K562 (cell line): ENCODE measurements at regions not wholly inside any gene's neighbourhood (a gene's known extent, or its start where the extent isn't known, plus 50 kb on each side); places are given as distances from the start of the nearest gene placed in this dataset.

ENCODE experiments used
- ATAC-seq: fragments of 200-7000 bp; cut with Tn5 transposase; 3 replicates; pipeline ENCODE4 v1.9.1; 2020; ENCODE audit warnings: moderate library complexity
- BruUV-seq: library from RNA; stranded (reverse); fragments of 400-500 nt; replicated peaks from 2 replicates; lab custom pipeline; 2021; lab: Mats Ljungman, UMichigan
- CTCF ChIA-PET: fragments of 300-600 bp; formaldehyde crosslinking; extraction: SDS; loops from one replicate; lab custom pipeline; 2021; ENCODE audit warnings: low intra/inter-chr PET ratio; lab: Yijun Ruan, JAX
- POLR2A ChIA-PET: fragments of 300-600, 350-650 bp; sonication (Branson Sonifier 250); formaldehyde crosslinking; extraction: SDS; loops from one replicate; lab custom pipeline; 2021; ENCODE audit warnings: antibody characterized with exemption, inconsistent platforms; lab: Yijun Ruan, JAX
- DNase-seq, 4 experiments: peaks; one replicate each; pipeline versions ENCODE4 v3.0.0 to v3.0.0-alpha.2; 2011 to 2018; ENCODE audit warnings: low spot score in 3 of 4, mixed read lengths in 3 of 4; ENCODE audit errors: extremely low read depth in 1 of 4
- FAIRE-seq: peaks from 2 replicates; lab custom pipeline; 2011; peaks lifted over from hg19 to GRCh38; lab: Jason Lieb, UNC
- H2AFZ ChIP-seq: 2 replicates; pipeline ENCODE4 v1.6.0; 2011; ENCODE audit warnings: low read depth, low read length, control low read depth, inconsistent platforms
- H3K27ac ChIP-seq: fragments of 200-600 bp; 3 replicates; pipeline ENCODE4 v1.8.0; 2011; ENCODE audit warnings: low read depth, mild to moderate bottlenecking, control low read depth, inconsistent platforms, low read length, moderate library complexity, mixed read lengths; ENCODE audit errors: extremely low read depth
- H3K27me3 ChIP-seq, 2 experiments: fragments of 300-600 bp in 1 of 2; 2 replicates in 1 of 2; 3 replicates in 1 of 2; pipeline versions ENCODE4 v1.6.0 to v1.8.0; 2011; ENCODE audit warnings: inconsistent platforms in 2 of 2, low read length in 2 of 2, mild to moderate bottlenecking in 1 of 2, mixed read lengths in 1 of 2, moderate library complexity in 1 of 2; ENCODE audit not compliant: control insufficient read depth in 2 of 2, insufficient read depth in 2 of 2
- H3K36me3 ChIP-seq: fragments of 300-600 bp; 3 replicates; pipeline ENCODE4 v1.8.0; 2011; ENCODE audit warnings: mild to moderate bottlenecking, low read length, inconsistent platforms; ENCODE audit not compliant: control insufficient read depth, insufficient read depth
- H3K4me1 ChIP-seq, 2 experiments: fragments of 200-600 bp in 1 of 2; replicated peaks in 1 of 2; 2 replicates in 1 of 2; 3 replicates in 1 of 2; pipeline versions ENCODE4 v1.5.1 to v1.8.0; 2011; ENCODE audit warnings: inconsistent platforms in 2 of 2, low read length in 2 of 2, mild to moderate bottlenecking in 1 of 2, mixed read lengths in 1 of 2, moderate library complexity in 1 of 2; ENCODE audit not compliant: control insufficient read depth in 2 of 2, insufficient read depth in 2 of 2
- H3K4me2 ChIP-seq: 2 replicates; pipeline ENCODE4 v1.6.1; 2011; ENCODE audit warnings: low read length, control low read depth, inconsistent platforms, mixed read lengths; ENCODE audit not compliant: insufficient read depth
- H3K4me3 ChIP-seq: fragments of 200-600 bp; sonication (generic), shearing (Covaris generic); 2 replicates; pipeline ENCODE4 v1.5.1; 2016; ENCODE audit warnings: control low read depth, inconsistent platforms
- H3K79me2 ChIP-seq: fragments of 200-600 bp; 3 replicates; pipeline ENCODE4 v1.8.0; 2011; ENCODE audit warnings: low read length, inconsistent platforms; ENCODE audit not compliant: control insufficient read depth, insufficient read depth
- H3K9ac ChIP-seq, 2 experiments: 2 replicates each; pipeline versions ENCODE4 v1.6.0 to v1.6.1; 2011; ENCODE audit warnings: low read depth in 2 of 2, low read length in 2 of 2, control low read depth in 1 of 2, inconsistent platforms in 1 of 2, mild to moderate bottlenecking in 1 of 2, mixed read lengths in 1 of 2; ENCODE audit not compliant: insufficient read depth in 1 of 2
- H3K9me1 ChIP-seq: one replicate; pipeline ENCODE4 v1.6.0; 2011; ENCODE audit warnings: inconsistent platforms, mild to moderate bottlenecking, low read length, moderate library complexity; ENCODE audit not compliant: control insufficient read depth, insufficient read depth
- H3K9me3 ChIP-seq: replicated peaks from 2 replicates; pipeline ENCODE4 v1.5.1; 2011; ENCODE audit warnings: low read depth, low read length, inconsistent platforms; ENCODE audit not compliant: control insufficient read depth, insufficient read depth
- H4K20me1 ChIP-seq: replicated peaks from 2 replicates; pipeline ENCODE4 v1.6.1; 2011; ENCODE audit warnings: low read length, inconsistent platforms, mixed read lengths; ENCODE audit not compliant: control insufficient read depth, insufficient read depth
- ATF1 ChIP-seq, 2 experiments: fragments of 450-650 bp in 1 of 2; IDR thresholded peaks; 2 replicates each; pipeline ENCODE4 v1.6.1; 2016; ENCODE audit warnings: missing compliant biosample characterization in 1 of 2, missing genetic modification characterization in 1 of 2
- ATF3 ChIP-seq, 2 experiments: fragments of 450-650 bp in 1 of 2; sonication (generic) in 1 of 2; formaldehyde crosslinking in 1 of 2; IDR thresholded peaks in 1 of 2; conservative IDR thresholded peaks in 1 of 2; 2 replicates each; pipeline versions ENCODE4 v1.6.1 to v1.8.1; 2016 to 2023; ENCODE audit warnings: mild to moderate bottlenecking in 2 of 2, moderate library complexity in 2 of 2, inconsistent platforms in 1 of 2, missing genetic modification reagents in 1 of 2
- ATF7 ChIP-seq: fragments of 450-650 bp; IDR thresholded peaks from 2 replicates; pipeline ENCODE4 v1.7.1; 2014; ENCODE audit warnings: mild to moderate bottlenecking, moderate library complexity
- C11orf30 ChIP-seq: fragments of 450-650 bp; IDR thresholded peaks from 2 replicates; pipeline ENCODE4 v1.6.1; 2016; ENCODE audit warnings: low read depth, mild to moderate bottlenecking
- CBX8 ChIP-seq: fragments of 200-600 bp; sonication (generic); IDR thresholded peaks from 2 replicates; pipeline ENCODE4 v1.6.1; 2012; ENCODE audit warnings: borderline replicate concordance, mixed run types, low read depth, mild to moderate bottlenecking, moderate library complexity, mixed read lengths, low read length, control low read depth, inconsistent platforms; ENCODE audit not compliant: poor library complexity, severe bottlenecking; ENCODE audit errors: extremely low read depth
- ETV5 ChIP-seq: sonication (generic); formaldehyde crosslinking; IDR thresholded peaks from 2 replicates; pipeline ENCODE4 v1.4.0; 2020; ENCODE audit warnings: low read depth, mild to moderate bottlenecking, missing genetic modification reagents
- MAFG ChIP-seq: fragments of 450-650 bp; conservative IDR thresholded peaks from 2 replicates; pipeline ENCODE4 v1.6.1; 2016; ENCODE audit warnings: missing genetic modification characterization, missing compliant biosample characterization
- MAFK ChIP-seq: IDR thresholded peaks from 2 replicates; pipeline ENCODE4 v1.6.1; 2011; ENCODE audit warnings: low read length, improper control_type of control experiment
- NR4A1 ChIP-seq, 2 experiments: fragments of 250-450 bp in 1 of 2; fragments of 450-650 bp in 1 of 2; sonication (Bioruptor Pico) in 1 of 2; IDR thresholded peaks; 2 replicates each; pipeline versions ENCODE4 v1.4.0 to v1.6.1; 2016 to 2020; ENCODE audit warnings: mild to moderate bottlenecking in 2 of 2, missing compliant biosample characterization in 1 of 2, missing genetic modification characterization in 1 of 2, moderate library complexity in 1 of 2
- PTRF ChIP-seq: fragments of 450-650 bp; IDR thresholded peaks from 2 replicates; pipeline ENCODE4 v1.6.1; 2016; ENCODE audit warnings: mild to moderate bottlenecking, missing genetic modification characterization, missing compliant biosample characterization
- ZNF316 ChIP-seq: fragments of 450-650 bp; IDR thresholded peaks from 2 replicates; pipeline ENCODE4 v1.6.1; 2016
- WGBS: fragments of 100-300 bp; shearing (Covaris generic); methylation state at CpG from one replicate; pipeline ENCODE4 v1.1.6; 2016; ENCODE audit warnings: low coverage, mixed read lengths; ENCODE audit not compliant: insufficient coverage; ENCODE audit errors: missing lambda C conversion rate; 5-methylcytosine and 5-hydroxymethylcytosine counted together
- in situ Hi-C: fragments of 300-500 bp; cut with MboI; formaldehyde crosslinking; loops from 4 replicates; pipeline ENCODE4 v1.15.0; 2018; ENCODE audit warnings: inconsistent platforms, mixed read lengths
- intact Hi-C: fragments of 100-400 bp; cut with micrococcal nuclease; formaldehyde crosslinking; loops from 2 replicates; pipeline ENCODE4 v1.14.2; 2022

DNA sequence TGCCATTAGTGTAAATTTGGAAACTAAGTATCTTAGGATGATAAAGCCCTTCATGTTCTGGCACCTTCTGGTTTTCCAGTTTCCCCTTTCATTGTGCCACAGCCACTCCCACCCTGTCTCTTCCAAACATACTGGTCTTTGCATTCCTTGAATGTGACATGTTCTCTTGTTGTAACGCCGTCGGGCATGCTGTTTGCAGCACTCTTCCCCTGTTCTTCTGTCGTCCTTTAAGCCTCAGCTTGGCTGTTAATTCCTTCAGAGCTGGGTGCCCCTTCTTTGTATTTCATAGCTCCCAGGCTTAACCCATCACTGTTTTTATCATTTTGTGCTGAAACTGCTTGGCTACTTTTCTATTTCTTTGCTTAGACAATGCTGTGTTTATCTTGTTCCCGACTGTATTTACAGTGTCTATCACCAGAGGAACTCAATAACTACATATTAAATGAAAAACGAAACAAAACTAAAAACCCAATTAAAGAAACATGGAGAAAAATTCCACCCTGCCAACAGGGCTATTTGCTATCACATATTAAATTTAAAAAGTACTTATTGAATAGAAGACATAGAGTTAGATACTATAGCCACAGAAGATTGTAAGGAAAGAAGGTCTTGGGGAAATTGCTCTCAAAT, 95.4 kb upstream of the KCNAB1 start:
- CTCF ChIA-PET: no interaction called here
- Histone ChIP-seq H3K4me2 (no peak overlapping the region), H3K4me3 (no peak overlapping the region), H2AFZ (no peak overlapping the region), H3K4me1 (no peaks in the 10 kb centered on the region), H3K9me1 (no peaks in the 10 kb centered on the region), H3K9me3 (no peaks in the 10 kb centered on the region), H3K36me3 (no peaks in the 10 kb centered on the region), H3K27me3 (peaks cover 3 to 4% of the 10 kb centered on the region in 2 experiments; a peak in 2 of 5 replicates), H3K79me2 (no peaks in the 10 kb centered on the region), H3K27ac (no peak overlapping the region), H3K9ac (no peak overlapping the region), H4K20me1 (no peaks in the 10 kb centered on the region)
- POLR2A ChIA-PET: no interaction called here
- in situ Hi-C loops: loop anchor here (25.0 kb wide), 1 partner anchor 637 kb away; the partner anchor contains the start of gene TIPARP
- ATAC-seq (no peak), FAIRE-seq (no peak), DNase-seq (no peak)
- TF ChIP-seq CBX8: peak; percentile 83
- TF ChIP-seq ETV5 (CRISPR knock-in tag): no peak
- 1% methylated on average over 6 of the region's 6 CpGs for WGBS
- no TSS peak for BruUV-seq
- intact Hi-C loops: no loop called here

GRCh38 chr3:156029208-156029607, 91.2 kb upstream of the KCNAB1 start:
- H3K4me1 ChIP-seq: no peaks in the 10 kb centered on the region
- no peak overlapping the region for H3K9ac ChIP-seq
- peak overlapping the region; percentile 44; the same call in 1 of the 2 replicates for H3K4me2 ChIP-seq
- H3K9me1 ChIP-seq: no peaks in the 10 kb centered on the region
- H3K4me3 ChIP-seq: no peak overlapping the region
- DNase-seq: no peak
- H3K36me3 ChIP-seq: no peaks in the 10 kb centered on the region
- no peak for TF ChIP-seq PTRF (tag)
- peak; percentile 49; the same call in 1 of the 2 replicates for TF ChIP-seq MAFG
- 0 out of 2 replicates have a peak, but pooled peaks have one; percentile 51 for TF ChIP-seq ATF3 (IDR thresholded peaks at IDR 0.05)
- no peak for TF ChIP-seq ATF3 (CRISPR knock-in tag; conservative IDR thresholded peaks at IDR 0.05)
- peak; percentile 50; the same call in 1 of the 2 replicates for TF ChIP-seq ATF7
- TF ChIP-seq NR4A1 (CRISPR knock-in tag; IDR thresholded peaks at IDR 0.05): no peak
- no peak for TF ChIP-seq NR4A1 (tag; IDR thresholded peaks at IDR 0.05)
- no peak for TF ChIP-seq ATF1 (CRISPR knock-in tag; IDR thresholded peaks at IDR 0.05)
- peak; percentile 33; the same call in 1 of the 2 replicates for TF ChIP-seq ATF1 (tag; IDR thresholded peaks at IDR 0.05)
- 0 out of 2 replicates have a peak, but pooled peaks have one; percentile 8 for TF ChIP-seq MAFK
- TF ChIP-seq ZNF316: peak; percentile 53
- TF ChIP-seq C11orf30: peak; percentile 56; the same call in 1 of the 2 replicates
- no peaks in the 10 kb centered on the region for H3K79me2 ChIP-seq
- BruUV-seq: no TSS peak
- H3K27ac ChIP-seq: no peak overlapping the region
- WGBS: 0% methylated on average over 4 of the region's 4 CpGs
- FAIRE-seq: no peak
- no peaks in the 10 kb centered on the region for H3K9me3 ChIP-seq
- intact Hi-C loops: no loop called here
- no peak overlapping the region for H2AFZ ChIP-seq
- no peaks in the 10 kb centered on the region for H4K20me1 ChIP-seq
- ChIA-PET POLR2A (interaction anchor here (0.6 to 0.8 kb wide), 2 partner anchors 11 to 123 kb away, joined by 3 read pairs; no protein-coding TSS in a partner anchor), CTCF (no interaction called here)
- in situ Hi-C loops: no loop called here
- no peak for ATAC-seq
- peaks cover 4 to 6% of the 10 kb centered on the region in 2 experiments; a peak in 3 of 5 replicates for H3K27me3 ChIP-seq
